Liver (tissue), 7 donors: ENCODE measurements at regions not wholly inside any gene's neighbourhood (a gene's known extent, or its start where the extent isn't known, plus 50 kb on each side); places are given as distances from the start of the nearest gene placed in this dataset.

Source experiments
- DNase-seq: peaks from one replicate; pipeline ENCODE4 v3.0.0-alpha.2; 2017; ENCODE audit warnings: low spot score
- H3K27ac ChIP-seq, 2 donors: one replicate each; pipeline ENCODE4 v1.7.0; 2013; ENCODE audit warnings: inconsistent platforms in 2 of 2, low read length in 2 of 2, control low read depth in 1 of 2, low read depth in 1 of 2, mild to moderate bottlenecking in 1 of 2
- H3K27me3 ChIP-seq, 4 donors: one replicate each; pipeline versions ENCODE4 v1.6.1 to v1.7.0; 2013; ENCODE audit warnings: low read length in 3 of 4, inconsistent platforms in 1 of 4, mild to moderate bottlenecking in 1 of 4, moderate library complexity in 1 of 4; ENCODE audit not compliant: control insufficient read depth in 4 of 4, insufficient read depth in 4 of 4
- H3K36me3 ChIP-seq, 4 donors: one replicate each; pipeline versions ENCODE4 v1.6.1 to v1.7.0; 2013; ENCODE audit warnings: low read length in 3 of 4, mild to moderate bottlenecking in 3 of 4, low read depth in 1 of 4, moderate library complexity in 1 of 4; ENCODE audit not compliant: control insufficient read depth in 4 of 4, insufficient read depth in 3 of 4
- H3K4me1 ChIP-seq, 4 donors: one replicate each; pipeline versions ENCODE4 v1.6.1 to v1.7.0; 2013; ENCODE audit warnings: low read length in 3 of 4, mild to moderate bottlenecking in 3 of 4, moderate library complexity in 1 of 4; ENCODE audit not compliant: control insufficient read depth in 4 of 4, insufficient read depth in 4 of 4
- H3K4me3 ChIP-seq, 3 donors: one replicate each; pipeline versions ENCODE4 v1.6.1 to v1.7.0; 2013; ENCODE audit warnings: low read length in 3 of 3, control low read depth in 1 of 3, low read depth in 1 of 3, mild to moderate bottlenecking in 1 of 3
- H3K9ac ChIP-seq, 2 donors: one replicate each; pipeline ENCODE4 v1.7.0; 2013; ENCODE audit warnings: low read length in 2 of 2, mild to moderate bottlenecking in 2 of 2, moderate library complexity in 2 of 2, control low read depth in 1 of 2, low read depth in 1 of 2
- H3K9me3 ChIP-seq, 4 donors: one replicate each; pipeline versions ENCODE4 v1.6.1 to v1.7.0; 2013; ENCODE audit warnings: low read length in 3 of 4; ENCODE audit not compliant: control insufficient read depth in 4 of 4
- ATF3 ChIP-seq: IDR thresholded peaks from 2 replicates; pipeline ENCODE4 v1.6.1; 2016; ENCODE audit warnings: antibody characterized with exemption
- EGR1 ChIP-seq, 2 donors: IDR thresholded peaks; 2 replicates each; pipeline ENCODE4 v1.6.1; 2016 to 2018; ENCODE audit warnings: antibody characterized with exemption in 2 of 2, low read depth in 2 of 2
- FOXA1 ChIP-seq: IDR thresholded peaks from 2 replicates; pipeline ENCODE4 v1.6.1; 2016; ENCODE audit warnings: antibody characterized with exemption
- FOXA2 ChIP-seq: IDR thresholded peaks from 2 replicates; pipeline ENCODE4 v1.6.1; 2016; ENCODE audit warnings: antibody characterized with exemption
- GABPA ChIP-seq, 2 donors: IDR thresholded peaks in 1 of 2; conservative IDR thresholded peaks in 1 of 2; 2 replicates each; pipeline ENCODE4 v1.6.1; 2016; ENCODE audit warnings: antibody characterized with exemption in 2 of 2, mild to moderate bottlenecking in 1 of 2, moderate library complexity in 1 of 2
- HNF4G ChIP-seq: IDR thresholded peaks from 2 replicates; pipeline ENCODE4 v1.6.1; 2016; ENCODE audit warnings: antibody characterized with exemption
- JUND ChIP-seq, 2 donors: IDR thresholded peaks; 2 replicates each; pipeline ENCODE4 v1.6.1; 2016; ENCODE audit warnings: antibody characterized with exemption in 2 of 2
- NR2F2 ChIP-seq: IDR thresholded peaks from 2 replicates; pipeline ENCODE4 v1.6.1; 2016; ENCODE audit warnings: antibody characterized with exemption
- RAD21 ChIP-seq, 2 donors: IDR thresholded peaks; 2 replicates each; pipeline ENCODE4 v1.6.1; 2016; ENCODE audit warnings: antibody characterized with exemption in 2 of 2, mild to moderate bottlenecking in 2 of 2
- REST ChIP-seq: IDR thresholded peaks from 2 replicates; pipeline ENCODE4 v1.6.1; 2016; ENCODE audit warnings: antibody characterized with exemption, mild to moderate bottlenecking
- RXRA ChIP-seq, 2 donors: IDR thresholded peaks; 2 replicates each; pipeline ENCODE4 v1.6.1; 2017 to 2018; ENCODE audit warnings: antibody characterized with exemption in 2 of 2, mild to moderate bottlenecking in 1 of 2
- SP1 ChIP-seq: IDR thresholded peaks from 2 replicates; pipeline ENCODE4 v1.6.1; 2018; ENCODE audit warnings: antibody characterized with exemption, mild to moderate bottlenecking
- YY1 ChIP-seq: IDR thresholded peaks from 2 replicates; pipeline ENCODE4 v1.6.1; 2016; ENCODE audit warnings: antibody characterized with exemption, mild to moderate bottlenecking
- ZBTB33 ChIP-seq: IDR thresholded peaks from 2 replicates; pipeline ENCODE4 v1.6.1; 2016; ENCODE audit warnings: antibody characterized with exemption
- WGBS: extraction: QIAGEN DNeasy Blood & Tissue Kit; methylation state at CpG from one replicate; pipeline ENCODE4 v1.1.7; 2013; 5-methylcytosine and 5-hydroxymethylcytosine counted together
- donor health status: healthy.
- donor health status: healthy.
- donor health status: healthy.
- donor health status: healthy.

- H3K4me3 ChIP-seq: no peak overlapping the region
- no peak overlapping the region for H3K27ac ChIP-seq
- H3K36me3 ChIP-seq: no peaks in the 10 kb centered on the region
- DNase-seq: no peak
- WGBS: 94% methylated on average over 1 of the region's 1 CpG
- no peak overlapping the region for H3K9ac ChIP-seq
- no peaks in the 10 kb centered on the region for H3K27me3 ChIP-seq
- H3K4me1 ChIP-seq: no peaks in the 10 kb centered on the region
- no peak for TF ChIP-seq REST
- H3K9me3 ChIP-seq: peaks cover 0 to 2% (median 0%) of the 10 kb centered on the region in 4 donors
These were observed 145.4 kb upstream of the E2F7 start for GRCh38 chr12:77210724-77211123.

- no peak for TF ChIP-seq FOXA1
- no peak for TF ChIP-seq EGR1 (IDR thresholded peaks at IDR 0.05; ENCODE audit: low read depth in 2 of 2)
- TF ChIP-seq RAD21 (IDR thresholded peaks at IDR 0.05): no peak
- no peak for TF ChIP-seq HNF4G
- TF ChIP-seq ZBTB33: no peak
- TF ChIP-seq RXRA (IDR thresholded peaks at IDR 0.05): no peak
- no peak for TF ChIP-seq REST
- TF ChIP-seq NR2F2: no peak
- no peak for TF ChIP-seq SP1
- no peak for TF ChIP-seq FOXA2
- no peak for TF ChIP-seq ATF3
- TF ChIP-seq GABPA (IDR thresholded peaks at IDR 0.05 in 1 of 2, conservative IDR thresholded peaks at IDR 0.05 in 1 of 2): no peak
- no peak for TF ChIP-seq YY1
- no peak for TF ChIP-seq JUND (IDR thresholded peaks at IDR 0.05)
- Histone ChIP-seq H3K9me3 (no peaks in the 10 kb centered on the region), H3K4me3 (no peak overlapping the region), H3K27me3 (no peaks in the 10 kb centered on the region), H3K9ac (no peak overlapping the region), H3K4me1 (no peaks in the 10 kb centered on the region), H3K36me3 (no peaks in the 10 kb centered on the region), H3K27ac (no peak overlapping the region)
- DNase-seq: no peak
- 77% methylated on average over 3 of the region's 3 CpGs for WGBS
These were observed 138.7 kb upstream of the E2F7 start for GRCh38 chr12:77204083-77204482.
